Vagina (tissue), 2 donors: ENCODE measurements at regions not wholly inside any gene's neighbourhood (a gene's known extent, or its start where the extent isn't known, plus 50 kb on each side); places are given as distances from the start of the nearest gene placed in this dataset.

Source experiments
- DNase-seq, 2 donors: peaks; one replicate each; pipeline ENCODE4 v3.0.0-alpha.2; 2017; ENCODE audit errors: extremely low spot score in 2 of 2
- H3K27ac ChIP-seq: fragments of 200-600 bp; sonication (generic); one replicate; pipeline ENCODE4 v1.5.1; 2019
- H3K27me3 ChIP-seq: fragments of 200-600 bp; sonication (generic); one replicate; pipeline ENCODE4 v1.5.1; 2019
- H3K36me3 ChIP-seq, 2 donors: fragments of 200-600 bp; sonication (generic); one replicate each; pipeline ENCODE4 v1.5.1; 2017 to 2019
- H3K4me1 ChIP-seq: fragments of 200-600 bp; sonication (generic); one replicate; pipeline ENCODE4 v1.5.1; 2019
- H3K4me3 ChIP-seq, 2 donors: fragments of 200-600 bp; sonication (generic); 1 replicate in 1 of 2; 2 replicates in 1 of 2; pipeline ENCODE4 v1.5.1; 2016 to 2019
- H3K9me3 ChIP-seq: fragments of 200-600 bp; sonication (generic); one replicate; pipeline ENCODE4 v1.5.1; 2019
- POLR2A ChIP-seq, 2 donors: fragments of 450-650 bp; IDR thresholded peaks; one replicate each; pipeline ENCODE4 v1.6.1; 2017; ENCODE audit warnings: antibody characterized with exemption in 2 of 2, mild to moderate bottlenecking in 2 of 2, moderate library complexity in 2 of 2
- POLR2AphosphoS5 ChIP-seq, 2 donors: sonication (generic); formaldehyde crosslinking; IDR thresholded peaks; one replicate each; pipeline ENCODE4 v1.9.0; 2017; ENCODE audit warnings: antibody characterized with exemption in 2 of 2, mild to moderate bottlenecking in 2 of 2, low read depth in 1 of 2; ENCODE audit not compliant: insufficient read depth in 1 of 2
- intact Hi-C: fragments of 100-400 bp; cut with DNase I; formaldehyde crosslinking; loops from one replicate; pipeline ENCODE4 v1.15.1; 2023
- TF ChIP-seq, protein P1 (sequence below), 3 experiments: fragments of 450-650 bp in 2 of 3; fragments of 200-600 bp in 1 of 3; sonication (generic) in 1 of 3; IDR thresholded peaks; one replicate each; pipeline ENCODE4 v1.5.1; 2017 to 2019; ENCODE audit warnings: antibody characterized with exemption in 3 of 3, mild to moderate bottlenecking in 2 of 3, moderate library complexity in 2 of 3

GRCh38 chr10:114732931-114733330, 74.9 kb upstream of the ABLIM1 start:
- Histone ChIP-seq H3K4me1 (no peaks in the 10 kb centered on the region), H3K27ac (no peak overlapping the region), H3K9me3 (no peaks in the 10 kb centered on the region), H3K4me3 (no peak overlapping the region), H3K36me3 (no peaks in the 10 kb centered on the region), H3K27me3 (no peaks in the 10 kb centered on the region)
- intact Hi-C loops = no loop called here
- no peak for DNase-seq
- TF ChIP-seq, protein P1, sequence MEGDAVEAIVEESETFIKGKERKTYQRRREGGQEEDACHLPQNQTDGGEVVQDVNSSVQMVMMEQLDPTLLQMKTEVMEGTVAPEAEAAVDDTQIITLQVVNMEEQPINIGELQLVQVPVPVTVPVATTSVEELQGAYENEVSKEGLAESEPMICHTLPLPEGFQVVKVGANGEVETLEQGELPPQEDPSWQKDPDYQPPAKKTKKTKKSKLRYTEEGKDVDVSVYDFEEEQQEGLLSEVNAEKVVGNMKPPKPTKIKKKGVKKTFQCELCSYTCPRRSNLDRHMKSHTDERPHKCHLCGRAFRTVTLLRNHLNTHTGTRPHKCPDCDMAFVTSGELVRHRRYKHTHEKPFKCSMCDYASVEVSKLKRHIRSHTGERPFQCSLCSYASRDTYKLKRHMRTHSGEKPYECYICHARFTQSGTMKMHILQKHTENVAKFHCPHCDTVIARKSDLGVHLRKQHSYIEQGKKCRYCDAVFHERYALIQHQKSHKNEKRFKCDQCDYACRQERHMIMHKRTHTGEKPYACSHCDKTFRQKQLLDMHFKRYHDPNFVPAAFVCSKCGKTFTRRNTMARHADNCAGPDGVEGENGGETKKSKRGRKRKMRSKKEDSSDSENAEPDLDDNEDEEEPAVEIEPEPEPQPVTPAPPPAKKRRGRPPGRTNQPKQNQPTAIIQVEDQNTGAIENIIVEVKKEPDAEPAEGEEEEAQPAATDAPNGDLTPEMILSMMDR (IDR thresholded peaks at IDR 0.05) = no peak
- TF ChIP-seq POLR2A (IDR thresholded peaks at IDR 0.05) = no peak
- TF ChIP-seq POLR2AphosphoS5 (IDR thresholded peaks at IDR 0.05; ENCODE audit: insufficient read depth in 1 of 2, low read depth in 1 of 2) = no peak

- no peak for DNase-seq
- no peaks in the 10 kb centered on the region for H3K27me3 ChIP-seq
- no peaks in the 10 kb centered on the region for H3K4me1 ChIP-seq
- H3K27ac ChIP-seq = no peak overlapping the region
- H3K4me3 ChIP-seq = no peak overlapping the region
- TF ChIP-seq, protein P1 (IDR thresholded peaks at IDR 0.05) = no peak
- TF ChIP-seq POLR2A (IDR thresholded peaks at IDR 0.05) (no peak), POLR2AphosphoS5 (IDR thresholded peaks at IDR 0.05; ENCODE audit: insufficient read depth in 1 of 2, low read depth in 1 of 2) (no peak)
- H3K36me3 ChIP-seq = no peaks in the 10 kb centered on the region
- intact Hi-C loops = no loop called here
- H3K9me3 ChIP-seq = no peaks in the 10 kb centered on the region
These were observed 77.9 kb upstream of the ABLIM1 start for GRCh38 chr10:114735946-114736345.

DNA sequence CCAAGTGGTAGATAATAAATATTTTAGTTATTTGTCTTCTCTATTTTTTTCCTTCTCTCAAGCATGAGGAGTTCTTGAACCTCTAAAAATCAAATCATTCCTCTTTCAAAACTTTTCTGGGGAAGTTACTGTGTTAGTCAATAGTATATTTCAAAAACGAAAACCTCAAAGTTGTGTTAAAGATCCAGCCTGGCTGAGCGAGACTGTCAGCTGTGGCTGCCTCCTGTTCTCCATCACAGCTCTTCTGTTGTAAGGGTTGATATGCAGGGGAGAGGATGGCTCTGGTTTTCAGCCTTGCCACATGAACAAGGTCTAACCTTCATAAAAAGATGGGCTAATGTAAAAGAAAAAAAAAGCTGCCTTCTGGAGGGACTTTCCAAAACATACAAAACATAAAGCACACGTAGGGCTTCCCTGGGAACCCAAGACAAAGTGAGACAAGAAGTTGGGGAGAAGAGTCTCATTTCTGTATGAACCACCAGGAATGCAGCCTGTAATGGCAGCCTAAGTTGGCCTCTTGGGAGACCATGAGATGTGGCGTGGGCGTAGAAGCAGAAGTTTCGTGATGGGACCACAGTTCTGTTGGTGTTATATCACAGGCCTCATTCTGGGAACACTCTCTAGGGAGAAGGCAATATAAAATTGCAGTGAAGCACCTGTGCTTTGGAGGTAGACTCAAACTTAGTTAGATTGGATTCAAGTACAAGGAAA, 77.9 kb upstream of the FHIP2A start:
- Histone ChIP-seq H3K36me3 (no peaks in the 10 kb centered on the region), H3K4me1 (no peaks in the 10 kb centered on the region), H3K4me3 (no peak overlapping the region), H3K27ac (no peak overlapping the region), H3K9me3 (no peaks in the 10 kb centered on the region), H3K27me3 (no peaks in the 10 kb centered on the region)
- intact Hi-C loops = no loop called here
- no peak for DNase-seq
- no peak for TF ChIP-seq POLR2AphosphoS5 (IDR thresholded peaks at IDR 0.05; ENCODE audit: insufficient read depth in 1 of 2, low read depth in 1 of 2)
- TF ChIP-seq, protein P1 (IDR thresholded peaks at IDR 0.05) = no peak
- TF ChIP-seq POLR2A (IDR thresholded peaks at IDR 0.05) = no peak

DNA sequence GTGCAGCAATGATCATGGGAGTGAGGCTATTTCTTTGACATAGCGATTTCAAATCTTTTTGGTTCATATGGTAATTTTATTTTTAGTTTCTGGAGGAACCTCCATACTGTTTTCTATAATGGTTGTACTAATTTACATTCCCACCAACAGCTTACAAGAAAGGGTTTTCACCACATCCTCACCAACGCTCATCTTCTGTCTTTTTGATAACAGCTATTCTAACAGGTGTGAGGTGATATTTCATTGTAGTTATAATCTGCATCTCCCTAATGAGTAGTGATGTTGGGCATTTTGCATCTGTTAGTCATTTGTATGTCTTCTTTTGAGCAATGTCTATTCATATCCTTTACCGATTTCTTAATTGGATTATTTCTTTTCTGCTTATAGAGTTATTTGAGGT, 75.0 kb upstream of the FHIP2A start:
- no peak overlapping the region for H3K4me3 ChIP-seq
- DNase-seq = no peak
- TF ChIP-seq, protein P1 (IDR thresholded peaks at IDR 0.05) = no peak
- no peak for TF ChIP-seq POLR2A (IDR thresholded peaks at IDR 0.05)
- intact Hi-C loops = no loop called here
- no peaks in the 10 kb centered on the region for H3K27me3 ChIP-seq
- H3K4me1 ChIP-seq = no peaks in the 10 kb centered on the region
- no peak overlapping the region for H3K27ac ChIP-seq
- no peaks in the 10 kb centered on the region for H3K9me3 ChIP-seq
- no peaks in the 10 kb centered on the region for H3K36me3 ChIP-seq

DNA sequence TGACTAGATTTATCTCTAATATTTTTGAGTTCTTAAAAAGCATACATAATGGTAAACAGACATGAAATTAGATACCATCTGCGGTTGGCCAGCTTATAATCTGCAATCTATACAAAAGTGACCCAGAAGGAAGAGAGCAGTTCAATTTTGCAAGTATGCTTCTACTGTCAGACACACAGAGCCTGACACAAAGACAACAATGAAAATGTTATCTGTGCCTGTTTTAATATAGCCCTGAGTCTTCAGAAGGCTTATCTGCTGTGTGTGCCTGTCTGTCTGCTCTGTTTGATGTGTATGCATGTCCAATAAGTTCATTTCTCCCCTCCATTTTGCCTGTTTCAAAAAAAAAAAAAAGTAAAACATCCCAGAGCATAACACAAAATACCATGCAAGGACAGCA, 73.3 kb upstream of the FHIP2A start:
- H3K27me3 ChIP-seq = no peaks in the 10 kb centered on the region
- H3K9me3 ChIP-seq = no peaks in the 10 kb centered on the region
- H3K27ac ChIP-seq = no peak overlapping the region
- DNase-seq = no peak
- TF ChIP-seq POLR2AphosphoS5 (IDR thresholded peaks at IDR 0.05; ENCODE audit: insufficient read depth in 1 of 2, low read depth in 1 of 2) = no peak
- TF ChIP-seq, protein P1 (IDR thresholded peaks at IDR 0.05) = no peak
- TF ChIP-seq POLR2A (IDR thresholded peaks at IDR 0.05) = no peak
- no peaks in the 10 kb centered on the region for H3K36me3 ChIP-seq
- no peak overlapping the region for H3K4me3 ChIP-seq
- H3K4me1 ChIP-seq = no peaks in the 10 kb centered on the region
- intact Hi-C loops = no loop called here
